GM23338 (cell line): ENCODE measurements at regions not wholly inside any gene's neighbourhood (a gene's known extent, or its start where the extent isn't known, plus 50 kb on each side); places are given as distances from the start of the nearest gene placed in this dataset.

Experiments used
- CREB1 ChIP-seq: fragments of 250-450 bp; sonication (Bioruptor Pico); IDR thresholded peaks from 2 replicates; pipeline ENCODE4 v1.5.0; 2020; ENCODE audit warnings: low read depth, mild to moderate bottlenecking, moderate library complexity
- EZH2 ChIP-seq: fragments of 200-600 bp; sonication (generic); IDR thresholded peaks from one replicate; pipeline ENCODE4 v1.8.0; 2017; ENCODE audit warnings: antibody characterized with exemption, mild to moderate bottlenecking, low read depth; ENCODE audit not compliant: unreplicated experiment
- EZH2phosphoT487 ChIP-seq: fragments of 200-600 bp; sonication (generic); IDR thresholded peaks from one replicate; pipeline ENCODE4 v1.8.1; 2018; ENCODE audit warnings: antibody characterized with exemption; ENCODE audit not compliant: unreplicated experiment
- JUNB ChIP-seq: IDR thresholded peaks from one replicate; pipeline ENCODE4 v1.6.1; 2016; ENCODE audit warnings: antibody characterized with exemption; ENCODE audit not compliant: unreplicated experiment
- NANOG ChIP-seq: IDR thresholded peaks from 2 replicates; pipeline ENCODE4 v1.6.1; 2016; ENCODE audit warnings: antibody characterized with exemption, borderline replicate concordance
- POLR2AphosphoS5 ChIP-seq: IDR thresholded peaks from 2 replicates; pipeline ENCODE4 v1.6.1; 2016; ENCODE audit warnings: antibody characterized with exemption, low read depth
- REST ChIP-seq: IDR thresholded peaks from one replicate; pipeline ENCODE4 v1.6.1; 2018; ENCODE audit warnings: antibody characterized with exemption; ENCODE audit not compliant: unreplicated experiment
- ZNF331 ChIP-seq: fragments of 250-450 bp; sonication (Bioruptor Pico); IDR thresholded peaks from 2 replicates; pipeline ENCODE4 v1.5.0; 2020; ENCODE audit warnings: low read depth, mild to moderate bottlenecking, moderate library complexity
- TF ChIP-seq, protein P1 (sequence below), 2 experiments: fragments of 200-600 bp in 1 of 2; sonication (generic) in 1 of 2; conservative IDR thresholded peaks; 2 replicates each; pipeline versions ENCODE4 v1.5.1 to v1.6.1; 2016 to 2017; ENCODE audit warnings: antibody characterized with exemption in 2 of 2, low read depth in 2 of 2, mild to moderate bottlenecking in 2 of 2, moderate library complexity in 1 of 2
- TF ChIP-seq, protein P2 (sequence below): IDR thresholded peaks from 2 replicates; pipeline ENCODE4 v1.6.1; 2016; ENCODE audit warnings: antibody characterized with exemption

DNA sequence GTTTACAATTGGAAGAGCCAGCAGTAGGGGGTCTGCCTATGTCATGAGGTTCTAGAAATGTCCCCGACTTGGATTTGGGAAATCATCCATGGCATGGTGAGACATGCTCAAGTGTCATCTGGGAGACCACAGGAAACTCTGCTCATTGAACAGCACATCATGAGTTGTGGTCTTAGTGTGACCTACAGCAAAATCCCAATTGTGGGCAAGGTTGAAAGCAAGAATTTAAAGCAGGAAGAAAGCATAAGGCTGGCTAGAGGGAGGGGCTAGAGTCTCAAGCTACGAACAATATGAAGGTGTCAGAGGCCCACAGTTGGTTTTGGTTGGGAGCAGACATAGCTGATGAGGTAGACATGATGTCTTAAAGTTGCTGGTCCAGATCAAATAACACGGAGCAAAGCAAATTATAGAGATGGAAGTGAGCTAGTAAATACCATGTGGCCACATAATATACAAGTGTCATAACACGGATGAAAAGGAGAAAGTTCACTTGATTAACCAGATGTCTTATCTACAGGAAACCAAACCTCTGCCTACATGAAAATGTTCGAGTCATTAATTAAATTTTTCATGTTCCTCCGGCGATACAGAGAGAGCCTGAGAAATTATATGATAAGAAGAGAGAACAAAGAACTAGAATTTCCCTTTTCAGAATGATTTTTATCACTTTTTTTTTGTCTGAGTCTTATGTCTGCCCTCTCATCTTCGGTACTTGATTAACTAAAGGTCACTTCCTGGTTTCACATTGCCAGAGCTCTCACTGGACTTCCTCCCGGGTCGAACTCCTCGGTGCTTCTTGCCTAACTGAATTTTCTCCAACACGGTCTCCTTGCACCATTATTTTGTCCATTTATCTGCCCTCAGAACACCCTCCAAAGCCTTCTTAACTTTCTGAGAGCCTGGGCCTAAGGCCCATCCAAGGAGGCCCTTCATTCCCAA lies 67.5 kb upstream of the DUSP10 start:
- TF ChIP-seq POLR2AphosphoS5 (no peak), EZH2 (no peak), EZH2phosphoT487 (no peak), REST (no peak), CREB1 (CRISPR knock-in tag) (no peak), JUNB (no peak), NANOG (no peak), ZNF331 (CRISPR knock-in tag) (no peak)
- TF ChIP-seq, protein P1, sequence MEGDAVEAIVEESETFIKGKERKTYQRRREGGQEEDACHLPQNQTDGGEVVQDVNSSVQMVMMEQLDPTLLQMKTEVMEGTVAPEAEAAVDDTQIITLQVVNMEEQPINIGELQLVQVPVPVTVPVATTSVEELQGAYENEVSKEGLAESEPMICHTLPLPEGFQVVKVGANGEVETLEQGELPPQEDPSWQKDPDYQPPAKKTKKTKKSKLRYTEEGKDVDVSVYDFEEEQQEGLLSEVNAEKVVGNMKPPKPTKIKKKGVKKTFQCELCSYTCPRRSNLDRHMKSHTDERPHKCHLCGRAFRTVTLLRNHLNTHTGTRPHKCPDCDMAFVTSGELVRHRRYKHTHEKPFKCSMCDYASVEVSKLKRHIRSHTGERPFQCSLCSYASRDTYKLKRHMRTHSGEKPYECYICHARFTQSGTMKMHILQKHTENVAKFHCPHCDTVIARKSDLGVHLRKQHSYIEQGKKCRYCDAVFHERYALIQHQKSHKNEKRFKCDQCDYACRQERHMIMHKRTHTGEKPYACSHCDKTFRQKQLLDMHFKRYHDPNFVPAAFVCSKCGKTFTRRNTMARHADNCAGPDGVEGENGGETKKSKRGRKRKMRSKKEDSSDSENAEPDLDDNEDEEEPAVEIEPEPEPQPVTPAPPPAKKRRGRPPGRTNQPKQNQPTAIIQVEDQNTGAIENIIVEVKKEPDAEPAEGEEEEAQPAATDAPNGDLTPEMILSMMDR (conservative IDR thresholded peaks at IDR 0.05; ENCODE audit: low read depth in 2 of 2) = no peak
- TF ChIP-seq, protein P2, sequence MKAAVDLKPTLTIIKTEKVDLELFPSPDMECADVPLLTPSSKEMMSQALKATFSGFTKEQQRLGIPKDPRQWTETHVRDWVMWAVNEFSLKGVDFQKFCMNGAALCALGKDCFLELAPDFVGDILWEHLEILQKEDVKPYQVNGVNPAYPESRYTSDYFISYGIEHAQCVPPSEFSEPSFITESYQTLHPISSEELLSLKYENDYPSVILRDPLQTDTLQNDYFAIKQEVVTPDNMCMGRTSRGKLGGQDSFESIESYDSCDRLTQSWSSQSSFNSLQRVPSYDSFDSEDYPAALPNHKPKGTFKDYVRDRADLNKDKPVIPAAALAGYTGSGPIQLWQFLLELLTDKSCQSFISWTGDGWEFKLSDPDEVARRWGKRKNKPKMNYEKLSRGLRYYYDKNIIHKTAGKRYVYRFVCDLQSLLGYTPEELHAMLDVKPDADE = no peak
